OCI-LY1 (cell line): ENCODE measurements at regions not wholly inside any gene's neighbourhood (a gene's known extent, or its start where the extent isn't known, plus 50 kb on each side); places are given as distances from the start of the nearest gene placed in this dataset.

Source experiments
- H2AFZ ChIP-seq: fragments of 200-600 bp; sonication (generic), shearing (Covaris generic); 2 replicates; pipeline ENCODE4 v1.6.0; 2014; ENCODE audit warnings: antibody characterized with exemption, mild to moderate bottlenecking, low read length
- H3F3A ChIP-seq: fragments of 200-600 bp; sonication (generic), shearing (Covaris generic); 2 replicates; pipeline ENCODE4 v1.6.0; 2014; ENCODE audit warnings: mild to moderate bottlenecking, antibody characterized with exemption, low read length, moderate library complexity; ENCODE audit not compliant: insufficient read depth
- H3K27ac ChIP-seq: fragments of 200-600 bp; sonication (generic); 2 replicates; pipeline ENCODE4 v1.5.1; 2014; ENCODE audit warnings: low read length, mixed run types, mild to moderate bottlenecking, low read depth; ENCODE audit not compliant: poor library complexity, severe bottlenecking
- H3K27me3 ChIP-seq: fragments of 200-600 bp; sonication (generic); 2 replicates; pipeline ENCODE4 v1.6.0; 2014; ENCODE audit warnings: antibody characterized with exemption, mild to moderate bottlenecking, low read length, moderate library complexity; ENCODE audit not compliant: insufficient read depth
- H3K36me3 ChIP-seq: fragments of 200-600 bp; sonication (generic); 2 replicates; pipeline ENCODE4 v1.6.1; 2014; ENCODE audit warnings: mild to moderate bottlenecking, antibody characterized with exemption, low read length, moderate library complexity, mixed read lengths; ENCODE audit not compliant: insufficient read depth
- H3K4me1 ChIP-seq: fragments of 200-600 bp; sonication (generic); 2 replicates; pipeline ENCODE4 v1.5.1; 2014; ENCODE audit warnings: mild to moderate bottlenecking, low read length, moderate library complexity; ENCODE audit not compliant: insufficient read depth, severe bottlenecking
- H3K4me2 ChIP-seq: fragments of 200-600 bp; sonication (generic), shearing (Covaris generic); 2 replicates; pipeline ENCODE4 v1.6.1; 2014; ENCODE audit warnings: low read length
- H3K4me3 ChIP-seq: fragments of 200-600 bp; sonication (generic); 2 replicates; pipeline ENCODE4 v1.5.1; 2014; ENCODE audit warnings: low read length, low read depth, mild to moderate bottlenecking, mixed read lengths; ENCODE audit not compliant: poor library complexity, severe bottlenecking
- H3K79me2 ChIP-seq: fragments of 200-600 bp; shearing (Covaris generic); 2 replicates; pipeline ENCODE4 v1.6.1; 2016; ENCODE audit warnings: mixed run types, low read length, mixed read lengths; ENCODE audit not compliant: insufficient read depth
- H3K9ac ChIP-seq: fragments of 200-600 bp; sonication (generic), shearing (Covaris generic); 2 replicates; pipeline ENCODE4 v1.6.1; 2014; ENCODE audit warnings: mild to moderate bottlenecking, low read length, mixed read lengths
- H3K9me2 ChIP-seq: fragments of 200-600 bp; sonication (generic), shearing (Covaris generic); 2 replicates; pipeline ENCODE4 v1.6.1; 2014; ENCODE audit warnings: low read depth, mild to moderate bottlenecking, low read length, mixed read lengths
- H3K9me3 ChIP-seq: fragments of 200-600 bp; shearing (Covaris generic); 2 replicates; pipeline ENCODE4 v1.6.1; 2014; ENCODE audit warnings: low read length, mixed read lengths
- H4K20me1 ChIP-seq: fragments of 200-600 bp; sonication (generic), shearing (Covaris generic); 2 replicates; pipeline ENCODE4 v1.6.0; 2016; ENCODE audit warnings: mild to moderate bottlenecking, low read length; ENCODE audit not compliant: insufficient read depth
- EZH2 ChIP-seq: fragments of 200-600 bp; sonication (generic), shearing (Covaris generic); IDR thresholded peaks from 2 replicates; pipeline ENCODE4 v1.8.0; 2017; ENCODE audit warnings: borderline replicate concordance, mixed run types, mild to moderate bottlenecking, antibody characterized with exemption, low read length, moderate library complexity, mixed read lengths
- TF ChIP-seq, protein P1 (sequence below): fragments of 200-600 bp; sonication (generic), shearing (Covaris generic); IDR thresholded peaks from 2 replicates; pipeline ENCODE4 v1.5.1; 2017; ENCODE audit warnings: mild to moderate bottlenecking, antibody characterized with exemption, low read length, moderate library complexity, mixed read lengths

DNA sequence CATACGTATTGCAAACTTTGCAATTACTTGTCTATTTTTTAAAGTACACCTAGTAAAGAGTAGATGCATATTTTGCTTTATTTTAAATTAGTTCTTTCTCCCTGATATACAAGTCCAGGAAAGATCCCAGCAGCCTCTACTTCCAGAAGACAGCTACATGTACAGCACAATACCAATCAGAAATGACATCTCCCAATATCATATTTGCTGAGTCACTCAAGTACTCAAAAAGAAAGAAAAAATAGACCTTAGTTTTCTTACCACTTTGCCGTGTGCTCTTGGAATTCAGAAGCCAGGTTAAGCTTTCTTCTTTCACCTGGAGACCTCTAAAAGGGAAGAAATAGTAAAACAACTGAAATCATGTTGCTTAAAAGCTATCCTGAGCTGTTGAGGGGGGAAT is 412.6 kb upstream of the RUNX1 start:
- Histone ChIP-seq H3K9me3 (no peaks in the 10 kb centered on the region), H3K4me2 (no peak overlapping the region), H3K27me3 (0 out of 2 replicates have a peak, but pooled peaks cover 4% of the 10 kb centered on the region), H3K79me2 (no peaks in the 10 kb centered on the region), H3F3A (no peaks in the 10 kb centered on the region), H3K36me3 (no peaks in the 10 kb centered on the region), H3K9ac (no peak overlapping the region), H3K4me1 (no peaks in the 10 kb centered on the region), H4K20me1 (no peaks in the 10 kb centered on the region), H3K9me2 (no peaks in the 10 kb centered on the region), H3K27ac (no peak overlapping the region), H3K4me3 (no peak overlapping the region), H2AFZ (no peak overlapping the region)
- no peak for TF ChIP-seq EZH2
- TF ChIP-seq, protein P1, sequence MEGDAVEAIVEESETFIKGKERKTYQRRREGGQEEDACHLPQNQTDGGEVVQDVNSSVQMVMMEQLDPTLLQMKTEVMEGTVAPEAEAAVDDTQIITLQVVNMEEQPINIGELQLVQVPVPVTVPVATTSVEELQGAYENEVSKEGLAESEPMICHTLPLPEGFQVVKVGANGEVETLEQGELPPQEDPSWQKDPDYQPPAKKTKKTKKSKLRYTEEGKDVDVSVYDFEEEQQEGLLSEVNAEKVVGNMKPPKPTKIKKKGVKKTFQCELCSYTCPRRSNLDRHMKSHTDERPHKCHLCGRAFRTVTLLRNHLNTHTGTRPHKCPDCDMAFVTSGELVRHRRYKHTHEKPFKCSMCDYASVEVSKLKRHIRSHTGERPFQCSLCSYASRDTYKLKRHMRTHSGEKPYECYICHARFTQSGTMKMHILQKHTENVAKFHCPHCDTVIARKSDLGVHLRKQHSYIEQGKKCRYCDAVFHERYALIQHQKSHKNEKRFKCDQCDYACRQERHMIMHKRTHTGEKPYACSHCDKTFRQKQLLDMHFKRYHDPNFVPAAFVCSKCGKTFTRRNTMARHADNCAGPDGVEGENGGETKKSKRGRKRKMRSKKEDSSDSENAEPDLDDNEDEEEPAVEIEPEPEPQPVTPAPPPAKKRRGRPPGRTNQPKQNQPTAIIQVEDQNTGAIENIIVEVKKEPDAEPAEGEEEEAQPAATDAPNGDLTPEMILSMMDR = no peak

DNA sequence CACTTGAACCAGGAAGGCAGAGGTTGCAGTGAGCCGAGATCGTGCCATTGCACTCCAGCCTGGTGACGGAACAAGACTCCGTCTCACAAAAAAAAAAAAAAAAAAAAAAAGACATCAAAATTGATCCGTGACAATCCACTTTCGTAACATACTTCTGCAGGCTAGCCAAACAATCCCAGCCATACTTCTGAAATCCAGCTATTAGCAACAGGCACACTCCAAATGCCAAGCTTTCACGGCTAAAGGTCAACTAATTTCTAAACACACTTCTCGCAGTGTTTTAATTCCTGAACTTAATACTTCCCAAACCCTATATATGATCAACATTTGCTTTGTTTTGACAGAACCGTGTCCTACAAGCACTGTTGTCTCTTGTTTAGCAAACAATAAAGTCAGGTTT is 411.3 kb upstream of the RUNX1 start:
- Histone ChIP-seq H3K4me2 (no peak overlapping the region), H2AFZ (no peak overlapping the region), H3K4me1 (no peaks in the 10 kb centered on the region), H3K36me3 (no peaks in the 10 kb centered on the region), H3K79me2 (no peaks in the 10 kb centered on the region), H3K9me2 (no peaks in the 10 kb centered on the region), H3K9ac (no peak overlapping the region), H3K4me3 (no peak overlapping the region), H3K27ac (no peak overlapping the region), H3K27me3 (0 out of 2 replicates have a peak, but pooled peaks cover 4% of the 10 kb centered on the region), H3F3A (no peaks in the 10 kb centered on the region), H4K20me1 (no peaks in the 10 kb centered on the region), H3K9me3 (no peaks in the 10 kb centered on the region)
- TF ChIP-seq, protein P1 = no peak
- TF ChIP-seq EZH2 = no peak

DNA sequence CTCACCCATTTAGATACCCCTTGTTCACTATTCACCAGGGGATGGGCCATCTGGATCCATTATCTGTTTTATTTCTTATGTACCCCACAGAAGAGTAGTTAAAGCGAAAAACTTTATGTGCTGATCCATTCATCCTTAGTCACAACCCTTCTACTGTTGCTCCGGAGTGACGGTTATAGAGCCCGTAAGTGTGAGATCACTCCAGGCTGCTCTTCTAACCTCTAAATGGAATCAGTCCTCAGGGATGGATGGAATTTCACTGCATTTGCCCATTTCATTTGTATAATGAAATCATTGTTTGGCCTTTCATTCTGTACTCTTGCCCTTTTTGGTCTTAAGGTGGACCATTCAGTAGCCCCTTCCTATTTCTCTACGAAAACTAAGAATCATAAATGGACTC is 409.3 kb upstream of the RUNX1 start:
- Histone ChIP-seq H3K27ac (no peak overlapping the region), H2AFZ (no peak overlapping the region), H3K27me3 (0 out of 2 replicates have a peak, but pooled peaks cover 4% of the 10 kb centered on the region), H3F3A (no peaks in the 10 kb centered on the region), H3K9me2 (no peaks in the 10 kb centered on the region), H3K4me1 (no peaks in the 10 kb centered on the region), H3K9ac (no peak overlapping the region), H3K4me2 (no peak overlapping the region), H3K79me2 (no peaks in the 10 kb centered on the region), H3K9me3 (no peaks in the 10 kb centered on the region), H3K36me3 (no peaks in the 10 kb centered on the region), H4K20me1 (no peaks in the 10 kb centered on the region), H3K4me3 (no peak overlapping the region)
- TF ChIP-seq, protein P1 = no peak
- TF ChIP-seq EZH2 = no peak
